ENCODE measurements at regions not wholly inside any gene's neighbourhood (a gene's known extent, or its start where the extent isn't known, plus 50 kb on each side); places are given as distances from the start of the nearest gene placed in this dataset.

GRCh38 chr12:28814246-28814645, 334.8 kb upstream of the FAR2 start:
- TF ChIP-seq, protein P1, sequence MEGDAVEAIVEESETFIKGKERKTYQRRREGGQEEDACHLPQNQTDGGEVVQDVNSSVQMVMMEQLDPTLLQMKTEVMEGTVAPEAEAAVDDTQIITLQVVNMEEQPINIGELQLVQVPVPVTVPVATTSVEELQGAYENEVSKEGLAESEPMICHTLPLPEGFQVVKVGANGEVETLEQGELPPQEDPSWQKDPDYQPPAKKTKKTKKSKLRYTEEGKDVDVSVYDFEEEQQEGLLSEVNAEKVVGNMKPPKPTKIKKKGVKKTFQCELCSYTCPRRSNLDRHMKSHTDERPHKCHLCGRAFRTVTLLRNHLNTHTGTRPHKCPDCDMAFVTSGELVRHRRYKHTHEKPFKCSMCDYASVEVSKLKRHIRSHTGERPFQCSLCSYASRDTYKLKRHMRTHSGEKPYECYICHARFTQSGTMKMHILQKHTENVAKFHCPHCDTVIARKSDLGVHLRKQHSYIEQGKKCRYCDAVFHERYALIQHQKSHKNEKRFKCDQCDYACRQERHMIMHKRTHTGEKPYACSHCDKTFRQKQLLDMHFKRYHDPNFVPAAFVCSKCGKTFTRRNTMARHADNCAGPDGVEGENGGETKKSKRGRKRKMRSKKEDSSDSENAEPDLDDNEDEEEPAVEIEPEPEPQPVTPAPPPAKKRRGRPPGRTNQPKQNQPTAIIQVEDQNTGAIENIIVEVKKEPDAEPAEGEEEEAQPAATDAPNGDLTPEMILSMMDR (IDR thresholded peaks at IDR 0.05; ENCODE audit: extremely low read depth, missing control alignments), result no peak

GRCh38 chr12:28817524-28817923, 331.6 kb upstream of the FAR2 start:
- no peak for DNase-seq (ENCODE audit: low spot score)
- TF ChIP-seq, protein P1 (IDR thresholded peaks at IDR 0.05; ENCODE audit: extremely low read depth, missing control alignments), result no peak

More at GRCh38 chr12:28814246-28814645, 334.8 kb upstream of the FAR2 start:
- DNase-seq (ENCODE audit: low spot score), result no peak

GRCh38 chr12:28824193-28824846, 324.8 kb upstream of the FAR2 start:
- no peak for DNase-seq (ENCODE audit: low spot score)
- TF ChIP-seq, protein P1 (IDR thresholded peaks at IDR 0.05; ENCODE audit: extremely low read depth, missing control alignments), result no peak

- TF ChIP-seq, protein P1 (IDR thresholded peaks at IDR 0.05; ENCODE audit: extremely low read depth, missing control alignments), result no peak
- no peak for DNase-seq (ENCODE audit: low spot score)
Observed at GRCh38 chr12:28824849-28825248, 324.2 kb upstream of the FAR2 start.

- no peak for DNase-seq (ENCODE audit: low spot score)
- TF ChIP-seq, protein P1 (IDR thresholded peaks at IDR 0.05; ENCODE audit: extremely low read depth, missing control alignments), result no peak
Observed at GRCh38 chr12:28826766-28827165, 322.3 kb upstream of the FAR2 start.

- TF ChIP-seq, protein P1 (IDR thresholded peaks at IDR 0.05; ENCODE audit: extremely low read depth, missing control alignments), result no peak
- DNase-seq (ENCODE audit: low spot score), result no peak
Observed at GRCh38 chr12:28827861-28828260, 321.2 kb upstream of the FAR2 start.

DNA sequence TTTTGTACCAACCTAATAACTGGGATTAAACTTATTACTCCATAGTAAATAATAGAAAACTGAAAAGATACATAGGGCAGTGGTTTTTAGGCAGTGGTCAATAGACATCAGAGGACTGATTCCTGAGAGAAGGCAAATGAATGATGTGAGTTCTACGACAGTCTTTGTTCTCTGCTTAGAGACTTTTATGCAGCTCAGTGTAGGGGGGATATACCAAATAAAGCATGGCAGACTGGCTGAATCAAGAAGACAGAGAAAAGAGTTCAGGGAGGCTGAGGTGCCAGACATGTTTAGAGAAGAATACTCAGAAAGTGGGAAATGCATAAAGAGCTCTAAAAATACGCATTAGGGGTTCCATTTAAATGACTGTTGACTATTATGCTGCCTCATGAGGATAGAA, 320.8 kb upstream of the FAR2 start:
- DNase-seq (ENCODE audit: low spot score), result no peak
- TF ChIP-seq, protein P1 (IDR thresholded peaks at IDR 0.05; ENCODE audit: extremely low read depth, missing control alignments), result no peak
